ENCODE measurements at regions not wholly inside any gene's neighbourhood (a gene's known extent, or its start where the extent isn't known, plus 50 kb on each side); places are given as distances from the start of the nearest gene placed in this dataset.
"Not testable (repeated sequence)": the region's sequence is repeated elsewhere in the genome, so short reads cannot be mapped to it uniquely, and the experiment has no call there.

- not testable (repeated sequence) for H3K27me3 ChIP-seq (replicated peaks; ENCODE audit: insufficient read depth); H3K36me3 ChIP-seq; H3K9me3 ChIP-seq; H3K4me1 ChIP-seq (ENCODE audit: control insufficient read depth in 1 of 2, low read depth in 2 of 2); DNase-seq (ENCODE audit: low spot score); ATAC-seq (ENCODE audit: insufficient number of reproducible peaks, low FRiP score, low read depth); H3K4me3 ChIP-seq; H3K27ac ChIP-seq
These were observed 747.7 kb upstream of the CDH18 start for GRCh38 chr5:20735715-20736114.

- not testable (repeated sequence) for H3K9me3 ChIP-seq; H3K27me3 ChIP-seq (replicated peaks; ENCODE audit: insufficient read depth); H3K4me3 ChIP-seq; H3K36me3 ChIP-seq; DNase-seq (ENCODE audit: low spot score); H3K4me1 ChIP-seq (ENCODE audit: control insufficient read depth in 1 of 2, low read depth in 2 of 2); H3K27ac ChIP-seq; ATAC-seq (ENCODE audit: insufficient number of reproducible peaks, low FRiP score, low read depth)
These were observed 744.2 kb upstream of the CDH18 start for GRCh38 chr5:20732223-20732622.

- not testable (repeated sequence) for H3K4me1 ChIP-seq (ENCODE audit: control insufficient read depth in 1 of 2, low read depth in 2 of 2); DNase-seq (ENCODE audit: low spot score); H3K4me3 ChIP-seq; H3K36me3 ChIP-seq; H3K9me3 ChIP-seq; H3K27me3 ChIP-seq (replicated peaks; ENCODE audit: insufficient read depth); ATAC-seq (ENCODE audit: insufficient number of reproducible peaks, low FRiP score, low read depth); H3K27ac ChIP-seq
These were observed 733.3 kb upstream of the CDH18 start for GRCh38 chr5:20721286-20721685.

GRCh38 chr5:20711520-20712155, 723.6 kb upstream of the CDH18 start:
- H3K27ac ChIP-seq; ATAC-seq (ENCODE audit: insufficient number of reproducible peaks, low FRiP score, low read depth); DNase-seq (ENCODE audit: low spot score); H3K27me3 ChIP-seq (replicated peaks; ENCODE audit: insufficient read depth); H3K4me3 ChIP-seq; H3K36me3 ChIP-seq; H3K9me3 ChIP-seq; H3K4me1 ChIP-seq (ENCODE audit: control insufficient read depth in 1 of 2, low read depth in 2 of 2): not testable (repeated sequence)

- not testable (repeated sequence) for DNase-seq (ENCODE audit: low spot score); H3K4me1 ChIP-seq (ENCODE audit: control insufficient read depth in 1 of 2, low read depth in 2 of 2); H3K27me3 ChIP-seq (replicated peaks; ENCODE audit: insufficient read depth); ATAC-seq (ENCODE audit: insufficient number of reproducible peaks, low FRiP score, low read depth); H3K36me3 ChIP-seq; H3K9me3 ChIP-seq; H3K27ac ChIP-seq; H3K4me3 ChIP-seq
These were observed 719.6 kb upstream of the CDH18 start for GRCh38 chr5:20707634-20708033.

- H3K36me3 ChIP-seq = no peaks in the 10 kb centered on the region
- no peaks in the 10 kb centered on the region for H3K4me1 ChIP-seq (ENCODE audit: control insufficient read depth in 1 of 2, low read depth in 2 of 2)
- H3K27me3 ChIP-seq (replicated peaks; ENCODE audit: insufficient read depth) = no peaks in the 10 kb centered on the region
- DNase-seq (ENCODE audit: low spot score) (no peak), ATAC-seq (ENCODE audit: insufficient number of reproducible peaks, low FRiP score, low read depth) (no peak)
- H3K4me3 ChIP-seq = no peak overlapping the region
- H3K9me3 ChIP-seq = no peaks in the 10 kb centered on the region
- no peak overlapping the region for H3K27ac ChIP-seq
- no peak for TF ChIP-seq CTCF (IDR thresholded peaks at IDR 0.05)
These were observed 706.1 kb upstream of the CDH18 start for GRCh38 chr5:20694121-20694520.

GRCh38 chr5:20692913-20693312, 704.9 kb upstream of the CDH18 start:
- DNase-seq (ENCODE audit: low spot score) (no peak), ATAC-seq (ENCODE audit: insufficient number of reproducible peaks, low FRiP score, low read depth) (no peak)
- no peak for TF ChIP-seq CTCF (IDR thresholded peaks at IDR 0.05)
- Histone ChIP-seq H3K36me3 (no peaks in the 10 kb centered on the region), H3K4me3 (no peak overlapping the region), H3K27ac (no peak overlapping the region), H3K4me1 (ENCODE audit: control insufficient read depth in 1 of 2, low read depth in 2 of 2) (no peaks in the 10 kb centered on the region), H3K27me3 (replicated peaks; ENCODE audit: insufficient read depth) (no peaks in the 10 kb centered on the region), H3K9me3 (no peaks in the 10 kb centered on the region)
